WI38 (cell line): ENCODE measurements at regions not wholly inside any gene's neighbourhood (a gene's known extent, or its start where the extent isn't known, plus 50 kb on each side); places are given as distances from the start of the nearest gene placed in this dataset.
A peak's percentile ranks its signal among the peaks of the same experiment; 100 is the strongest.

Experiments used
- H3K4me3 ChIP-seq: 2 replicates; pipeline ENCODE4 v1.5.1; 2011; ENCODE audit warnings: low read depth, mild to moderate bottlenecking, control low read depth, low read length
- TF ChIP-seq, protein P1 (sequence below): IDR thresholded peaks from 2 replicates; pipeline ENCODE4 v1.5.1; 2012; ENCODE audit warnings: low read depth, mild to moderate bottlenecking, control low read depth, low read length

DNA sequence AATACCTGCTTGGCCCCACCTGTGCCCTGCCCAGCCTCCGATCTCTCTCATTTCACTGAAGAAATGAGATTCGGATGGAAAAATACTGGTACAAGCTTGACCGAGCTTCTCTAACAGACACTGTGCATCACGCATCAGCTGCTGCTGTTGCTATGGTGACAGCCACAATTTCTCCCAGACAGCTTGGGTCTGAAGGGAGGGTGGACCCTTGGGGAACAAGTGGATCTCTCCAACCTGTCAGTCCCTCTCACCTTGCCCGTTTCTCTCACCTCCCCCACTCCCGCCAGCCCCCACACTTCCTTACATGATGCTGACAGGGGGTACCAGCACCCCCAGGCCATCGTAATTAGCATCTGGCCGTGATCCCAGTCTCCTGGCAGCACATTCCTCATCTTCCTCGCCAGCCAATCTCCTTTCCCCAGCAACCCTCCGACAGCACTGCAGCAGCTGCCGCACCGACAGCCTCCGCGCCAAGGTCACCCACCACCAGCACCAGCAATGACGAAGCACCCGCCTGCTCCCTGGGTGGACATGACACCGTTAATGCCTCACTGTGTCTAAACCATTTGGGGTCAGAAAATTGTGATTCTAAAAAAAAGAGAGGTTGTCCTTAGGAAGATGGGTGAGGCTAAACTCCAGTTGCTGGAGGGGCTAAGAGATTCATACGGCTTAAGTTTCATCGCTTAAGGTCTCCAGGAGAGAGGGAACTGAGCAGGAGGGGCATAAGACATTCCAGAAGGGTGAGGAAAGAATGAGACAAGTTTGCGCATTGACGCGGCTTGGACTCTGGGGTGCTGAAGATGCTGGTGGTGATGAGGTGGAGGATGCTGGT lies 58.6 kb upstream of the TNRC6A start:
- peak overlapping the region; percentile 40 for H3K4me3 ChIP-seq
- TF ChIP-seq, protein P1, sequence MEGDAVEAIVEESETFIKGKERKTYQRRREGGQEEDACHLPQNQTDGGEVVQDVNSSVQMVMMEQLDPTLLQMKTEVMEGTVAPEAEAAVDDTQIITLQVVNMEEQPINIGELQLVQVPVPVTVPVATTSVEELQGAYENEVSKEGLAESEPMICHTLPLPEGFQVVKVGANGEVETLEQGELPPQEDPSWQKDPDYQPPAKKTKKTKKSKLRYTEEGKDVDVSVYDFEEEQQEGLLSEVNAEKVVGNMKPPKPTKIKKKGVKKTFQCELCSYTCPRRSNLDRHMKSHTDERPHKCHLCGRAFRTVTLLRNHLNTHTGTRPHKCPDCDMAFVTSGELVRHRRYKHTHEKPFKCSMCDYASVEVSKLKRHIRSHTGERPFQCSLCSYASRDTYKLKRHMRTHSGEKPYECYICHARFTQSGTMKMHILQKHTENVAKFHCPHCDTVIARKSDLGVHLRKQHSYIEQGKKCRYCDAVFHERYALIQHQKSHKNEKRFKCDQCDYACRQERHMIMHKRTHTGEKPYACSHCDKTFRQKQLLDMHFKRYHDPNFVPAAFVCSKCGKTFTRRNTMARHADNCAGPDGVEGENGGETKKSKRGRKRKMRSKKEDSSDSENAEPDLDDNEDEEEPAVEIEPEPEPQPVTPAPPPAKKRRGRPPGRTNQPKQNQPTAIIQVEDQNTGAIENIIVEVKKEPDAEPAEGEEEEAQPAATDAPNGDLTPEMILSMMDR: no peak

DNA sequence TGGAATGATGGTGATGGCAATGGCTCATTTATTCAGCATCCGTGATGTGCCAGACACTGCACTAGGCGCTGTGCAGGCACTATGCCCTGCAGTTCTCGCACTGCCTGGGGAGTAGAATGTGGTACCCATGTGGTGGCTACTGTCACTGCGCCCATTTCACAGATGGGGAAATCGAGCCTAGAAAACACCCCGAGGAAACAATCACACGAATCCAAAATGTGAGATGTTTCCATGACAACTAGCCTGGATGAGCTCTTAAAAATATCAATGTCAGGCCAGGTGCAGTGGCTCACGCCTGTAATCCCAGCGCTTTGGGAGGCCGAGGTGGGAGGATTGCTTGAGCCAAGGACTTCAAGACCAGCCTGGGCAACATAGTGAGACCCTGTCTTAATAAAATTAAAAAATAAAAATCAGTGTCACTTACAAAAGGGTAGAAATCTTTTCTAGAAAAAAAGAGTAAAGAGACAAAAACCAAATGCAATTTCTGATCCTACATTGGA lies 57.9 kb upstream of the TNRC6A start:
- H3K4me3 ChIP-seq: no peak overlapping the region; the same call in 1 of the 2 replicates
- TF ChIP-seq, protein P1: no peak

DNA sequence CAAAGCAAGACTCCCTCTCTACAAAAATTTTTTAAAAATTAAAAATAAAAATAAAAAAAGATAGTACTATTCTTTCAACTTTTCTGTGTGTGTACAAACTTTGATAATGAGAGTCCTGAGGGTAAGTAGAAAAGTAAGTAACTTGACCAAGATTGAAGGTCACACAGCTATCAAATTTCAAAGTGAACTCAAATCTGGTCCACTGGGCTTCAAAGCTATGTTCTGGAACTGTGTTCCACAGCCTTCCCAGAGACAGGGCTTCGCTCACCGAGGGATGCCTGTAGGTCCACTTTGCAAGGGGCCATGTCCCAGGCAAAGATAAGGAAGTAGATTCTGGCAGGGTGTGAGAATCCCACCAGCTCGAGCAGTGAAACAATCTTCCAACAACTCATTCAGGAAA lies 56.3 kb upstream of the TNRC6A start:
- TF ChIP-seq, protein P1: no peak
- no peak overlapping the region for H3K4me3 ChIP-seq

DNA sequence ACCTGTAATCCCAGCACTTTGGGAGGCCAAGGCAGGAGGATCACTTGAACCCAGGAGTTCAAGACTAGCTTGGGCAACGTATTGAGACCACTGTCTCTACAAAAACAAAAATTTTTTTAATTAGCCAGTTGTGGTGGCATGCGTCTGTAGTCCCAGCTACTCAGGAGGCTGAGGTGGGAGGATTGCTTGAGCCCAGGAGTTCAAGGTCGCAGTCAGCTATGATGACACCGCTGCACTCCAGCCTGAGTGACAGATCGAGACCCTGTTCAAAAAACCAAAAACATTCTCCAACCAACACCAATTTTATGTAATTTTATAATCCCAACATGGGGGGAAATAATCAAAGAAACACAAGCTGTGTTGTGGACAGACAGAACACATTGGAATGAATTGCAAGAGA lies 54.6 kb upstream of the TNRC6A start:
- TF ChIP-seq, protein P1: no peak
- no peak overlapping the region for H3K4me3 ChIP-seq

DNA sequence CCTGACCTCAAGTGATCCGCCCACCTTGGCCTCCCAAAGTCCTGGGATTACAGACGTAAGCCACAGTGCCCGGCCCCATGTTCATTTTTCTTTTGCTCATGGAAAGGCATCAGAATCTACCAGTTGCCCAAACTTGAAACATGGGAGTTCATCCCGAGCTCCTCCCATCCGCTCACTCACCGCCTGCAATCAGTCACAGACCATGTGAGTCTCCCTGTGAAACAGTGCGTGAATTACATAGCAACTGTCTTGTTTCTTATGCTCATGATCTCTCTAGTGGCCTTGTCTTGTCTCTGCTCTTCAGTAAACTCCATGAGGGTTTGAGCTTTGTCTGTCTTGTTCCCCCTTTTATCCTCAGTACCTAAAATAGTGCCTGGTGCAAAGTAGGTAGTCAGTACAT lies 52.1 kb upstream of the TNRC6A start:
- H3K4me3 ChIP-seq: no peak overlapping the region
- TF ChIP-seq, protein P1: no peak
